NB4 (cell line): ENCODE measurements at regions not wholly inside any gene's neighbourhood (a gene's known extent, or its start where the extent isn't known, plus 50 kb on each side); places are given as distances from the start of the nearest gene placed in this dataset.

Experiments used
- POLR2A ChIP-seq: IDR thresholded peaks from 2 replicates; pipeline ENCODE4 v1.6.1; 2011; ENCODE audit warnings: mild to moderate bottlenecking; ENCODE audit not compliant: insufficient read length; ENCODE audit errors: extremely low read depth
- TF ChIP-seq, protein P1 (sequence below): IDR thresholded peaks from one replicate; pipeline ENCODE4 v1.5.1; 2012; ENCODE audit warnings: low read depth, low read length

DNA sequence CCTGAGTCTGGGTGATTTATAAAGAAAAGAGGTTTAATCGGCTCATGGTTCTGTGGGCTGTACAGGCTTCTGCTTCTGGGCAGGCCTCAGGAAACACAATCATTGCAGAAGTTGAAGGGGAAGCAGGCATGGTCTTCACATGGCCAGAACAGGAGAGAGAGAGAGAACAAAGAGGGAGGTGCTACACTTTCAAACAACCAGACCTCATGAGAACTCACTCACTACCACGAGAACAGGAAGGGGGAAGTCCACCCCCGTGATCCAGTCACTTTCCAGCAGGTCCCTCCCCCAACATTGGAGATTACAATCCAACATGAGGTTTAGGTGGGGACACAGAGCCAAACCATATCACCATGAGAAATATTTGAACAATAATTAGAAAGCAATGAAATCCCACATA lies 222.9 kb downstream of the FAM72C start:
- TF ChIP-seq, protein P1, sequence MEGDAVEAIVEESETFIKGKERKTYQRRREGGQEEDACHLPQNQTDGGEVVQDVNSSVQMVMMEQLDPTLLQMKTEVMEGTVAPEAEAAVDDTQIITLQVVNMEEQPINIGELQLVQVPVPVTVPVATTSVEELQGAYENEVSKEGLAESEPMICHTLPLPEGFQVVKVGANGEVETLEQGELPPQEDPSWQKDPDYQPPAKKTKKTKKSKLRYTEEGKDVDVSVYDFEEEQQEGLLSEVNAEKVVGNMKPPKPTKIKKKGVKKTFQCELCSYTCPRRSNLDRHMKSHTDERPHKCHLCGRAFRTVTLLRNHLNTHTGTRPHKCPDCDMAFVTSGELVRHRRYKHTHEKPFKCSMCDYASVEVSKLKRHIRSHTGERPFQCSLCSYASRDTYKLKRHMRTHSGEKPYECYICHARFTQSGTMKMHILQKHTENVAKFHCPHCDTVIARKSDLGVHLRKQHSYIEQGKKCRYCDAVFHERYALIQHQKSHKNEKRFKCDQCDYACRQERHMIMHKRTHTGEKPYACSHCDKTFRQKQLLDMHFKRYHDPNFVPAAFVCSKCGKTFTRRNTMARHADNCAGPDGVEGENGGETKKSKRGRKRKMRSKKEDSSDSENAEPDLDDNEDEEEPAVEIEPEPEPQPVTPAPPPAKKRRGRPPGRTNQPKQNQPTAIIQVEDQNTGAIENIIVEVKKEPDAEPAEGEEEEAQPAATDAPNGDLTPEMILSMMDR, result no peak
- no peak for TF ChIP-seq POLR2A
